ENCODE measurements at regions not wholly inside any gene's neighbourhood (a gene's known extent, or its start where the extent isn't known, plus 50 kb on each side); places are given as distances from the start of the nearest gene placed in this dataset.

GRCh38 chr20:55200317-55200716, 724.9 kb downstream of the DOK5 start:
- DNase-seq (ENCODE audit: low read depth), result no peak
- H3K4me3 ChIP-seq (ENCODE audit: low read length), result no peak overlapping the region
- TF ChIP-seq CTCF (conservative IDR thresholded peaks at IDR 0.05; ENCODE audit: low read depth, low read length), result no peak

- TF ChIP-seq CTCF (conservative IDR thresholded peaks at IDR 0.05; ENCODE audit: low read depth, low read length), result no peak
- H3K4me3 ChIP-seq (ENCODE audit: low read length), result no peak overlapping the region
- DNase-seq (ENCODE audit: low read depth), result no peak
These were observed 719.6 kb downstream of the DOK5 start for GRCh38 chr20:55194947-55195346.

GRCh38 chr20:55186228-55186627, 710.8 kb downstream of the DOK5 start:
- no peak overlapping the region for H3K4me3 ChIP-seq (ENCODE audit: low read length)
- no peak for DNase-seq (ENCODE audit: low read depth)
- no peak for TF ChIP-seq CTCF (conservative IDR thresholded peaks at IDR 0.05; ENCODE audit: low read depth, low read length)

- no peak overlapping the region for H3K4me3 ChIP-seq (ENCODE audit: low read length)
- DNase-seq (ENCODE audit: low read depth), result no peak
- TF ChIP-seq CTCF (conservative IDR thresholded peaks at IDR 0.05; ENCODE audit: low read depth, low read length), result no peak
These were observed 699.7 kb downstream of the DOK5 start for GRCh38 chr20:55175081-55175480.

- TF ChIP-seq CTCF (conservative IDR thresholded peaks at IDR 0.05; ENCODE audit: low read depth, low read length), result no peak
- DNase-seq (ENCODE audit: low read depth), result no peak
These were observed 699.2 kb downstream of the DOK5 start for GRCh38 chr20:55174635-55175034.

GRCh38 chr20:55174172-55174571, 698.8 kb downstream of the DOK5 start:
- no peak for DNase-seq (ENCODE audit: low read depth)
- H3K4me3 ChIP-seq (ENCODE audit: low read length), result no peak overlapping the region
- TF ChIP-seq CTCF (conservative IDR thresholded peaks at IDR 0.05; ENCODE audit: low read depth, low read length), result no peak

More at GRCh38 chr20:55174635-55175034, 699.2 kb downstream of the DOK5 start:
- no peak overlapping the region for H3K4me3 ChIP-seq (ENCODE audit: low read length)

GRCh38 chr20:55173601-55174000, 698.2 kb downstream of the DOK5 start:
- TF ChIP-seq CTCF (conservative IDR thresholded peaks at IDR 0.05; ENCODE audit: low read depth, low read length), result no peak
- no peak for DNase-seq (ENCODE audit: low read depth)
- H3K4me3 ChIP-seq (ENCODE audit: low read length), result no peak overlapping the region

Data from retinal pigment epithelial cell (primary cell).